ENCODE measurements at regions not wholly inside any gene's neighbourhood (a gene's known extent, or its start where the extent isn't known, plus 50 kb on each side); places are given as distances from the start of the nearest gene placed in this dataset.

DNA sequence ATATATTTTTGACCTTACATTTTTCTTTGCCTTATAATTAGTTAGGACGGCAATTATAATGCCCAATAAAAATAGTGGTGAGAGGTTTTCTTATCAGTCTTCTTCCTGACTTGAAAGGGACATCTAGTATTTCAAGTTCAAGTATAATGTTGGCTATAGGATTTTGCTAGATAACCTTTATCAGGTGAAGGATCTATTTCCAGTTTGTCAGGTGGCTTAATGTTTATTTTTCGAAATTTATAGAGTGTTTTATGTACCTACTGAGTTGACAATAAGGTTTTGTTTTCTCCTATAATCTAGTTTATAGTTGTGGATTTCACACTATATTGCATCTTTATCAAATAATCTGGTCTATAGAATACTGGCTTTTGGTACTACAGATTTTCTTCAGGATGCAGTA, 351.8 kb upstream of the FGF13 start:
- TF ChIP-seq, protein P1, sequence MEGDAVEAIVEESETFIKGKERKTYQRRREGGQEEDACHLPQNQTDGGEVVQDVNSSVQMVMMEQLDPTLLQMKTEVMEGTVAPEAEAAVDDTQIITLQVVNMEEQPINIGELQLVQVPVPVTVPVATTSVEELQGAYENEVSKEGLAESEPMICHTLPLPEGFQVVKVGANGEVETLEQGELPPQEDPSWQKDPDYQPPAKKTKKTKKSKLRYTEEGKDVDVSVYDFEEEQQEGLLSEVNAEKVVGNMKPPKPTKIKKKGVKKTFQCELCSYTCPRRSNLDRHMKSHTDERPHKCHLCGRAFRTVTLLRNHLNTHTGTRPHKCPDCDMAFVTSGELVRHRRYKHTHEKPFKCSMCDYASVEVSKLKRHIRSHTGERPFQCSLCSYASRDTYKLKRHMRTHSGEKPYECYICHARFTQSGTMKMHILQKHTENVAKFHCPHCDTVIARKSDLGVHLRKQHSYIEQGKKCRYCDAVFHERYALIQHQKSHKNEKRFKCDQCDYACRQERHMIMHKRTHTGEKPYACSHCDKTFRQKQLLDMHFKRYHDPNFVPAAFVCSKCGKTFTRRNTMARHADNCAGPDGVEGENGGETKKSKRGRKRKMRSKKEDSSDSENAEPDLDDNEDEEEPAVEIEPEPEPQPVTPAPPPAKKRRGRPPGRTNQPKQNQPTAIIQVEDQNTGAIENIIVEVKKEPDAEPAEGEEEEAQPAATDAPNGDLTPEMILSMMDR (IDR thresholded peaks at IDR 0.05; ENCODE audit: low read depth, low read length): no peak
- H3K4me3 ChIP-seq (ENCODE audit: low read depth, low read length): no peak overlapping the region

DNA sequence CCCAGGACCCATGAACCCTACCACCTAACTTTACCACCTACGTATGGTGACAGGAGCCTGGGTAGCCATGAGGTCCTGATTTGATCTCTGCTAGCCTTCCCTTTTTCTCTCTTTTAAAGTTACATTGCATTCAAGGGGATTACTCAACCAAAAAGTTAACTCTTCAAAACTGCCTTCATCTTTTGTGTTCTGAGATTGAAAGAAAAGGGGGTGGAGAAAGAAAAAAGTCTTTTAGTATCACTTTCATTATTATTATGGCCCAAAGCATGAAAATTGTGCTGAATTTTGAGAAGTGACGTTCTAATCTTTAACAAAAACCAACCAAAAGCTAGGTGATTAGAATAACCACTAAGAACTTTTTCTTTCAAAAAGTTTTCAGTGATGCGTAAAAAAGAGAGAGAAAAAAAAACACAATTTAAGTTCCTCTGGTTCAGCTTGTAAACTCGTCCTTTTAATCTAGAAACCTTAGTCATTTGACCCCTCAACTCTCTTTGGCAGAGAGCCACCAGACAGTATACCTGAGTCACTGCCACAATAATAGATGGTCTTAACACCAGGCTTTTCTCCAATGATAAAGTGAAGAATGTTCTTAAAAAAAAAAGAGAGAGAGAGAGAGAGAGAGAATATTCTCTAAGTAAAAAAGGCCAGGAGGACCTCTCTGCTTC, 347.4 kb upstream of the FGF13 start:
- no peak overlapping the region for H3K4me3 ChIP-seq (ENCODE audit: low read depth, low read length)
- TF ChIP-seq, protein P1 (IDR thresholded peaks at IDR 0.05; ENCODE audit: low read depth, low read length): no peak

DNA sequence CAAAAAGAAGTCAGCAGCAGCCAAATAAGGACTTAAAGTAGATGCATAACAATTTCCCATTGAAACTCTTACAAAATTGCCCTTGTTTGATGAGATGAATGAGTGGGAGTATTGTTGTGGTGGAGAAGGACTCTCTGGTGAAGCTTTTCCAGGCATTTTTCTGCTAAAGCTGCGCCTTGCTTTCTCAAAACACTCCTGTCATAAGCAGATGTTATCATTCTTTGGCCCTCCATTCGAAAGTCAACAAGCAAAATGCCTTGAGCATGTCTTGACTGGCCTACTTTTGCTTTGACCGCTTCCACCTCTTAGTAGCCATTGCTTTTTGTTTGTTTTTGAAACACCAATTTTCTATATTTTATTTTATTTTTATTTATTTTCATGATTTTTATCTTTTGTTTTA, 340.9 kb upstream of the FGF13 start:
- TF ChIP-seq, protein P1 (IDR thresholded peaks at IDR 0.05; ENCODE audit: low read depth, low read length): no peak
- H3K4me3 ChIP-seq (ENCODE audit: low read depth, low read length): no peak overlapping the region

DNA sequence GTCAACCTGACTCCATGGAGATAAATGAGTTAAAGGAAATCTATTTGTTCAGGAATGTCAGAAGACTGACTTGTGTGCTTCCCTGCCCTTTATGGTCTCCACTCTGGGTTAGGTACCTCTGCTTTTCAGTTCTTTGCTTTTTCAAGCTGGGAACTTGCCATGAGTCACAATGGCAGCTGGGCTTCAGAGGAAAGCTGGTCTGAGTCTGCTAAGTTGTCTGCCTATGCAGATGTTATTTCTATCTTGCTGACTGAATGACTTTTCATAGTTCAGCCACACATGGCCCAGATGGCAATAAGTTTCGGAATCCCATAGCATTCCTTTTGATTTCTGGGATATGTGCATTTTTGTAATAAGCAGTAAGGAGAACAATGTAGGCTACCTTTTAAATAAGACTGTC, 337.9 kb upstream of the FGF13 start:
- TF ChIP-seq, protein P1 (IDR thresholded peaks at IDR 0.05; ENCODE audit: low read depth, low read length): no peak
- H3K4me3 ChIP-seq (ENCODE audit: low read depth, low read length): no peak overlapping the region

DNA sequence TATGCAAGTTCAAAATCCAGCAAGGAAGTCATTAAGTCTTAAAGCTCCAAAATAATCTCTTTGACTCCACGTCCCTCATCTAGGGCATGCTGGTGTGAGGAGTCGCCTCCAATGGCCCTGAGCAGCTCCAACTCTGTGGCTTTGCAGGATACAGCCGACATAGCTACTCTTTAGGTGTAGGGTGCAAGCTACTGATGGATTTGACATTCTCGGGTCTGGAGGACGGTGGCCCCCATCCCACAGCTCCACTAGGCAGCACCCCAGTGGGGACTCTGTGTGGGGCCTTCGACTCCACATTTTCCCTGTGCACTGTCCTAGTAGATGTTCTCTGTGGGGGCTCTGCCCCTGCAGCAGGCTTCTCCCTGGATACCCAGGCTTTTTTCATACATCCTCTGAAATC, 333.2 kb upstream of the FGF13 start:
- H3K4me3 ChIP-seq (ENCODE audit: low read depth, low read length): no peak overlapping the region
- TF ChIP-seq, protein P1 (IDR thresholded peaks at IDR 0.05; ENCODE audit: low read depth, low read length): no peak

DNA sequence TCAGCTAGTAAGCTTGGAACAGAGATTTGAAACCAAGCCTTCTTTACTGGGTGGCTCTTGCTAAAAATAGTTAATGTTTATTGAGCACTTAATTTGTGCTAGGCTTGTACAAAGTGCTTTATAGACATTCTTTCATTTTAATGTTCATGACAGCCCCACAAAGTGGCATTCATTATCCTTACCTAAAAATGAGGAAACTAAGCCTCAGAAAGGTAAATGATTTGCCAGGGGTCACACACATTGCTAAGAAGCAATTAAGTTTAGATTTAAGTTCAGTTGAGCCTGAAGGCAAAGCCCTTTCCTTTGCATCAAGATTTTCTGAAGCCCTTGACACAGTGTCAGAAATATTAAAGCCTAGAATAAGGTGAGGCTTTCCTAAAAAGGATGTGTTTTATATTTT, 327.5 kb upstream of the FGF13 start:
- TF ChIP-seq, protein P1 (IDR thresholded peaks at IDR 0.05; ENCODE audit: low read depth, low read length): no peak
- no peak overlapping the region for H3K4me3 ChIP-seq (ENCODE audit: low read depth, low read length)

DNA sequence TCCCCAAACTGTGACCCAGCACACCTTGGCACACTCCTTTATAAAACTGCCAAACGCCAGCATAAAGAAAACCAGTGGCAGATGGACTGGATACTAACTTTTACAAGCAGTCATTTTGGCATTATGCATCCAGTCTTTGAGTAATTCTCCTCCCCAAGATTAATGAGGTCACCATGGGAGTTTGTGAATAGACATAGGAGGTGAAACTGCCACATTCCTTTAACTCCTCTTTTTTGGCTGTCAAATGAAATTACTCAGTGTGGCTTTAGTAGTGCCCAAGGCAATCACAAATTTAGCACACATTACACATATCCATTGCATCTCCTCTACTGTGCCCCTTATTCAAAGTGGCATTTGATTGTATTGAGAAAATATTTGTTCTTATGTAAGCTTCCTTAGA, 315.3 kb upstream of the FGF13 start:
- TF ChIP-seq, protein P1 (IDR thresholded peaks at IDR 0.05; ENCODE audit: low read depth, low read length): no peak

More for the DNA sequence above, 315.3 kb upstream of the FGF13 start:
- H3K4me3 ChIP-seq (ENCODE audit: low read depth, low read length): no peak overlapping the region

All from WI38 (cell line).